ENCODE measurements at regions not wholly inside any gene's neighbourhood (a gene's known extent, or its start where the extent isn't known, plus 50 kb on each side); places are given as distances from the start of the nearest gene placed in this dataset.

- no peak for TF ChIP-seq CTCF (IDR thresholded peaks at IDR 0.05)
- DNase-seq (ENCODE audit: low spot score) = no peak
- no peak for ATAC-seq (ENCODE audit: low FRiP score)
Measured at GRCh38 chr16:9271841-9272240, 180.4 kb downstream of the HAPSTR1 start.

GRCh38 chr16:9275377-9275776, 183.9 kb downstream of the HAPSTR1 start:
- TF ChIP-seq CTCF (IDR thresholded peaks at IDR 0.05) = no peak
- DNase-seq (ENCODE audit: low spot score) = no peak
- ATAC-seq (ENCODE audit: low FRiP score) = no peak

- no peak for DNase-seq (ENCODE audit: low spot score)
- no peak for TF ChIP-seq CTCF (IDR thresholded peaks at IDR 0.05)
- ATAC-seq (ENCODE audit: low FRiP score) = no peak
Measured at GRCh38 chr16:9275816-9276354, 184.4 kb downstream of the HAPSTR1 start.

- no peak for TF ChIP-seq CTCF (IDR thresholded peaks at IDR 0.05)
- ATAC-seq (ENCODE audit: low FRiP score) = no peak
- no peak for DNase-seq (ENCODE audit: low spot score)
Measured at GRCh38 chr16:9279291-9280068, 188.0 kb downstream of the HAPSTR1 start.

- DNase-seq (ENCODE audit: low spot score) (no peak), ATAC-seq (ENCODE audit: low FRiP score) (no peak)
- TF ChIP-seq CTCF (IDR thresholded peaks at IDR 0.05) = no peak
Measured at GRCh38 chr16:9280069-9280466, 188.6 kb downstream of the HAPSTR1 start.

GRCh38 chr16:9286930-9287329, 195.5 kb downstream of the HAPSTR1 start:
- no peak for ATAC-seq (ENCODE audit: low FRiP score)
- no peak for DNase-seq (ENCODE audit: low spot score)
- no peak for TF ChIP-seq CTCF (IDR thresholded peaks at IDR 0.05)

GRCh38 chr16:9296271-9296590, 204.8 kb downstream of the HAPSTR1 start:
- no peak for DNase-seq (ENCODE audit: low spot score)
- TF ChIP-seq CTCF (IDR thresholded peaks at IDR 0.05) = no peak
- no peak for ATAC-seq (ENCODE audit: low FRiP score)

Measured in omental fat pad (tissue), 3 donors.